Activated naive CD4-positive, alpha-beta T cell treated with anti-CD3 and anti-CD28 coated beads for 36 hours (primary cell): ENCODE measurements at regions not wholly inside any gene's neighbourhood (a gene's known extent, or its start where the extent isn't known, plus 50 kb on each side); places are given as distances from the start of the nearest gene placed in this dataset.
"Not testable (repeated sequence)": the region's sequence is repeated elsewhere in the genome, so short reads cannot be mapped to it uniquely, and the experiment has no call there.

Experiments
- CTCF ChIA-PET: fragments of 350-600 bp; sonication (Branson Sonifier 250); formaldehyde crosslinking; loops from one replicate; lab custom pipeline; 2021; ENCODE audit warnings: antibody characterized with exemption; lab: Charles Lee
- DNase-seq: peaks from one replicate; pipeline ENCODE4 v3.0.0-alpha.2; 2020
- H3K27ac Mint-ChIP-seq: one replicate; pipeline ENCODE4 v1.8.0; 2021; ENCODE audit warnings: mild to moderate bottlenecking, mixed read lengths
- H3K27me3 Mint-ChIP-seq: one replicate; pipeline ENCODE4 v1.8.0; 2021; ENCODE audit warnings: low read depth, mixed read lengths
- H3K36me3 Mint-ChIP-seq: one replicate; pipeline ENCODE4 v1.8.0; 2021; ENCODE audit warnings: low read depth, mixed read lengths
- H3K4me1 Mint-ChIP-seq: one replicate; pipeline ENCODE4 v1.8.0; 2021; ENCODE audit warnings: low read depth, mixed read lengths
- H3K4me3 Mint-ChIP-seq: one replicate; pipeline ENCODE4 v1.8.0; 2021; ENCODE audit warnings: mild to moderate bottlenecking, moderate library complexity, mixed read lengths
- H3K9me3 Mint-ChIP-seq: one replicate; pipeline ENCODE4 v1.8.0; 2021; ENCODE audit warnings: mixed read lengths
- intact Hi-C: fragments of 100-400 bp; cut with micrococcal nuclease; formaldehyde crosslinking; loops from one replicate; pipeline ENCODE4 v1.15.1; 2023

DNA sequence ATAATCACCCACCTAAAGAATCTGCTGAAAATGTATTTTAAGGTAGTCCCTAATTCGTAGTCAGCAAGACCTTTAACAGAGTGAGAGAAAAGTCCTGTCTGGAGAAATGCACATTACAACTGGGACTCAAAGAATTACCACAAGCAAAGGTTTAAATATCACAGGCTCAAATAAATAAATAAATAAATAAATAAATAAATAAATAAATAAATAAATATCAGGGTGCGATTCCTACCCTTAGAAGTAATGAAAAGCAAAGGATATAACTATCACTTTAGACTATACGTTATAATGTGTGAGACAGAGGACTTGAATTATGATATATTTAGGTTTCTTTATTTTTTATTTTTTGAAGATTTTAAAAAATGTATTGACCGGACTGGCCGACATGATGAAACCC is 522.5 kb upstream of the ATXN7L3B start:
- Mint-ChIP-seq H3K4me1 (no peaks in the 10 kb centered on the region), H3K36me3 (no peaks in the 10 kb centered on the region), H3K27ac (no peak overlapping the region), H3K27me3 (no peaks in the 10 kb centered on the region), H3K4me3 (no peak overlapping the region), H3K9me3 (no peaks in the 10 kb centered on the region)
- intact Hi-C loops: no loop called here
- CTCF ChIA-PET: no interaction called here
- no peak for DNase-seq

DNA sequence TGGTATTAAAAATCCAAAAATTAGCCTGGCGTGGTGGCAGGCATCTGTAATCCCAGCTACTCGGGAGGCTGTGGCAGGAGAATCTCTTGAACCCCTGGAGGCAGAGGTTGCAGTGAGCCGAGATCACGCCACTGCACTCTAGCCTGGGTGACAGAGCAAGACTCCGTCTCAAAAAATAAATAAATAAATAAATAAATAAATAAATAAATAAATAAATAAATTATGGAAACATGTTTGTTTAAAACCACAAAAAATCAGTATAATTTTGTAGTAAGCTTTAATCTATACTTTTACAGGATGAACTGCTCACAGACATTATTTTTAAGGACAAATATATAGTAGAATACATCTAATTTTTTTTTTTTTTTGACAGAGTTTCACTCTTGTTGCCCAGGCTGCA is 521.3 kb upstream of the ATXN7L3B start:
- H3K4me1 Mint-ChIP-seq, H3K9me3 Mint-ChIP-seq, intact Hi-C loops, H3K36me3 Mint-ChIP-seq, H3K27me3 Mint-ChIP-seq, H3K27ac Mint-ChIP-seq, H3K4me3 Mint-ChIP-seq, DNase-seq, CTCF ChIA-PET: not testable (repeated sequence)

DNA sequence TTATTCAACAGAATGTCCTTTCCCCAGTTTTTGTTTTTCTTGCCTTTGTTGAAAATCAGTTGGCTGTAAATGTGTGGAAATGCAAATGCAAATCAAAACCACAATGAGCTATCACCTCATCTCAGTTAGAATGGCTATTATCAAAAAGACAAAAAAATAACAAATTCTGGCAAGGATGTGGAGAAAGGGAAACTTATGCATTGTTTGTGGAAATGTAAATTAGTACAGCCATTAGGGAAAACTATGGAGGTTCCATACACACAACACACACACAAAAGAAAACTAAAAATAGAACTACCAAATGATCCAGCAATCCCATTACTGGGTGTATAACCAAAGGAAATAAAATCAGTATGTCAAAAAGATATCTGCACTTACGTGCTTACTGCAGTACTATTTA is 518.8 kb upstream of the ATXN7L3B start:
- CTCF ChIA-PET: no interaction called here
- Mint-ChIP-seq H3K4me1 (no peaks in the 10 kb centered on the region), H3K27me3 (no peaks in the 10 kb centered on the region), H3K27ac (no peak overlapping the region), H3K9me3 (no peaks in the 10 kb centered on the region), H3K36me3 (no peaks in the 10 kb centered on the region), H3K4me3 (no peak overlapping the region)
- intact Hi-C loops: no loop called here
- DNase-seq: no peak

DNA sequence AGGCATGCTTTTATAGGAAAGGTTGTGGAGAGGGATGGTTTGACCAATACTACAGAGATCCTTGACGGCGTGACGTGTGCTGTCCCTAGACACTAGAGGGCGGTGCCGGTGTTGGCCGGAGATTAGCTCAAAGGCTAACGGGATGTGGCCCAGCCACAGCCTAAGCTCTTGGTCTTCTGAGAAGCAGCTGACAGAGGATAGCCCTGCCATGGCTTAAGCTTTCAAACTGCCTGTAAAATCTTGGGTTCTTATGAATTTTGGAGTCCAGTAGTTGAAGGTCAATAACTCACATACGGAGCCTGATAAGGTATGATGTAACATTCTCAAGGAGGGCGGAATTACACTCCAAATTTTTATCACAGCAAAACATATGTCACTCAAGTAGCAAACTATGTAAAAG is 515.7 kb upstream of the ATXN7L3B start:
- DNase-seq: peak; percentile 51
- Mint-ChIP-seq H3K27me3 (no peaks in the 10 kb centered on the region), H3K4me3 (no peak overlapping the region), H3K9me3 (no peaks in the 10 kb centered on the region), H3K4me1 (no peaks in the 10 kb centered on the region), H3K36me3 (no peaks in the 10 kb centered on the region), H3K27ac (no peak overlapping the region)
- CTCF ChIA-PET: interaction anchor here (0.5 to 0.7 kb wide), 3 partner anchors 12 to 1652 kb away, joined by 3 to 4 read pairs (median 3); no protein-coding TSS in a partner anchor
- intact Hi-C loops: loop anchor here (1.0 kb wide), 3 partner anchors 390 to 515 kb away; partner anchors contain the start of gene ATXN7L3B

DNA sequence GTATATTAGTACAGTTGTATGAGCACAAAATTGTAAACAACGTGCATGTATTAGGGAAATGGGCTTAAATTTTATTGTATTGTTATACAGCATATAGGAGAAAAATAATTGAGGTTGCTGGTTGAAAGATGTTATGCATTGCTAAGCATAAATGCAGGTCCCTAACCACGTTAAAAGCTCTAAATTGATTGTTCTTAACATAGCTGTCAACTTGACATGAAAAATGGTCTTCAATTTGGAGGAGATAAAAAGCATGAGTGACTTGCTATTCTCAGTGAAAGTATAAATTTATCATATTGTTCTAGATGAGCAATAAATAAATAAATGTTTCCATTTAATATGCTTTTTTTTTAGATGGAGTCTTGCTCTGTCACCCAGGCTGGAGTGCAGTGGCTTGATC is 506.6 kb upstream of the ATXN7L3B start:
- CTCF ChIA-PET: no interaction called here

DNA sequence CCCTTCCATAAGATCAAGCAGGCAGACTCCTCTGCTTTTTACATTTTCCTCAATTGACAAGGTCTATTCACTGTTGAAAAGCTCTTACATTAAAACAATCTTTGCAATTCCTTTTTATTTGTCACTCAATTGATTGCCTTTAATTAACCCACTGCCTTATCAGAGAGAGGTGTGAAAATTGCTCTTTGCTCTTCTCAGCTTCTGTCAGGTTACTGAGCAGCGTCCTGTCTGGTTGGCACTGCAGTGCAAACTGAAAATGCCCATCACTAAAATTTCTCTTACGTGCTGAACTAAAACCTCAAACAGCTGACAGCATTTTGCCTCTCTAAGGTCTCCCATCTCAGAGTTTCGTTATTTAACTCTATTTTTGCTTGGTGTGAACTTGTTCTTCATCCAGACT is 504.1 kb upstream of the ATXN7L3B start:
- Mint-ChIP-seq H3K36me3 (no peaks in the 10 kb centered on the region), H3K4me3 (no peak overlapping the region), H3K9me3 (peaks cover 2% of the 10 kb centered on the region), H3K4me1 (no peaks in the 10 kb centered on the region), H3K27me3 (no peaks in the 10 kb centered on the region), H3K27ac (no peak overlapping the region)
- CTCF ChIA-PET: interaction anchor here (1.2 kb wide), 1 partner anchor 12 kb away, joined by 3 read pairs; no protein-coding TSS in a partner anchor
- intact Hi-C loops: no loop called here
- DNase-seq: no peak

More for the DNA sequence above, 506.6 kb upstream of the ATXN7L3B start:
- no peaks in the 10 kb centered on the region for H3K9me3 Mint-ChIP-seq
- intact Hi-C loops: no loop called here
- no peaks in the 10 kb centered on the region for H3K4me1 Mint-ChIP-seq
- H3K4me3 Mint-ChIP-seq: no peak overlapping the region
- H3K36me3 Mint-ChIP-seq: no peaks in the 10 kb centered on the region
- no peaks in the 10 kb centered on the region for H3K27me3 Mint-ChIP-seq
- no peak overlapping the region for H3K27ac Mint-ChIP-seq
- no peak for DNase-seq

DNA sequence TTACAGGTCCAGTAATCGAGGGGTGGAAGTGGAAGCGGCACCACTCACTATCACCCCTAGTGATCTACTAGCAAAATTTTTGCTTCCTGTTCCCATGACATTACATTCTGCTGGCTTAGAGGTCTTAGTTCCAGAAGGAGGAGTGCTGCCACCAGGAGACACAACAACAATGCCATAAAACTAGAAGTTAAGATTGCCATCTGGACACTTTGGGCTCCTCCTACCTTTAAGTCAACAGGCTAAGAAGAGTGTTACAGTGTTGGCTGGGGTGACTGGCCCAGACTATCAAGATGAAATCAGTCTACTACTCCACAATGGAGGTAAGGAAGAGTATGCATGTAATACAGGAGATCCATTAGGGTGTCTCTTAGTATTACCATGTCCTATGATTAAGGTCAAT is 498.5 kb upstream of the ATXN7L3B start:
- DNase-seq, intact Hi-C loops, H3K4me3 Mint-ChIP-seq, CTCF ChIA-PET, H3K9me3 Mint-ChIP-seq, H3K36me3 Mint-ChIP-seq, H3K4me1 Mint-ChIP-seq, H3K27ac Mint-ChIP-seq, H3K27me3 Mint-ChIP-seq: not testable (repeated sequence)

DNA sequence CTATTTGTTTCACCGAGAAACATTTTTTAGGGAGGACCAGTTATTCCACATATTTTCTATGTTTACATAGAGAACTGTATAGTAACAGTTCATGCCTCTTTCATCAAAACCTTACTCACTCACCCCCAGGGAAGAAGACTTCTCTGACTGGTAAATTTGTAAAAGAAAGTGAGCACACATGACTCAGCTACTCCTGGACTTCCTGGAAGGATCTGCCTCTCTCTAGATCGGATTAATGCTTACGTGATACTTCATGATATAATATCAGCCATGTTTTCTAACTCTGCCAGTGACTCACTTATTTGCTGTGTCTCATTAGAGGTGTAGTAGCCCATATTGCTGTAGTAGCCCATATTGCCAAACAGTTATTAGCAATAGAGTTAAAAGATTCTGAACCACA is 494.3 kb upstream of the ATXN7L3B start:
- H3K27ac Mint-ChIP-seq: no peak overlapping the region
- peaks cover 3% of the 10 kb centered on the region for H3K9me3 Mint-ChIP-seq
- DNase-seq: no peak
- H3K4me3 Mint-ChIP-seq: no peak overlapping the region
- CTCF ChIA-PET: no interaction called here
- H3K36me3 Mint-ChIP-seq: no peaks in the 10 kb centered on the region
- intact Hi-C loops: no loop called here
- H3K4me1 Mint-ChIP-seq: no peaks in the 10 kb centered on the region
- H3K27me3 Mint-ChIP-seq: no peaks in the 10 kb centered on the region

DNA sequence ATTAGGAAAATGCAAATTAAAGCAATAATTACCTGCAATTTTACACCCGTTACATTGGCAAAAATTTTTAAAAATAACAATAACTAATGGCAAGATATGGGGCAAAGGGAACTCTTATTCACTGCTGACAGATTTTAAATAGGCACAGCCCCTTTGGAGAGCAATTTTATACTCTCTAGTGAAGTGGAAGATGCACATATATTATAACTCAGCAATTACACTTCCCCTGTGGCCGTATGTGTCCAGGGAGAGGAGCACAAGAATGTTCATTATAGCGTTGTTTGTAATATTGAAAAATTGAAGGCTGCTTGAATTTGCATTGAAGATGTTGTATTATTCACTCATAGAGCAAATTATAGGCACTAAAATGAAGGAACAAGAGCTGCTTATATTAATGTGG is 488.3 kb upstream of the ATXN7L3B start:
- no peaks in the 10 kb centered on the region for H3K36me3 Mint-ChIP-seq
- no peaks in the 10 kb centered on the region for H3K27me3 Mint-ChIP-seq
- intact Hi-C loops: no loop called here
- DNase-seq: no peak
- no peak overlapping the region for H3K4me3 Mint-ChIP-seq
- no peak overlapping the region for H3K27ac Mint-ChIP-seq
- no peaks in the 10 kb centered on the region for H3K4me1 Mint-ChIP-seq
- CTCF ChIA-PET: no interaction called here
- no peaks in the 10 kb centered on the region for H3K9me3 Mint-ChIP-seq

DNA sequence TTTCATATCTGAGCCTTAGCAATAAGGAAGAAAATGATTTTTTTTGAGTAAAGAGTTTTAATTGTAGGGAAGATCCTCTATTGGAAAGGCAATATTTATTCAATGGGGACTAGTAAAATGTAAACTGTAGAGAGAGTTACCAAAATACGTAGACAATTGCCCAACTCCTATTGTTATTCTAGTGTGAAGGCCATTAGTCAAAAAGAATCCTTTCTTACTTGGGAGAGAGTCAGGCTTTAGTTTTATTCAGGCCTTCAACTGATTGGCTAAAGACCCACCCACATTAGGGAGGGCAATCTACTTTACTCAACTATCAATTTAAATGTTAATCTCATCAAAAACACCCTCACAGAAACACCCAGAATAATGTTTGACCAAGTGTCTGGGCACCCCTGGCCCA is 485.8 kb upstream of the ATXN7L3B start:
- H3K36me3 Mint-ChIP-seq: no peaks in the 10 kb centered on the region
- no peaks in the 10 kb centered on the region for H3K4me1 Mint-ChIP-seq
- no peaks in the 10 kb centered on the region for H3K27me3 Mint-ChIP-seq

DNA sequence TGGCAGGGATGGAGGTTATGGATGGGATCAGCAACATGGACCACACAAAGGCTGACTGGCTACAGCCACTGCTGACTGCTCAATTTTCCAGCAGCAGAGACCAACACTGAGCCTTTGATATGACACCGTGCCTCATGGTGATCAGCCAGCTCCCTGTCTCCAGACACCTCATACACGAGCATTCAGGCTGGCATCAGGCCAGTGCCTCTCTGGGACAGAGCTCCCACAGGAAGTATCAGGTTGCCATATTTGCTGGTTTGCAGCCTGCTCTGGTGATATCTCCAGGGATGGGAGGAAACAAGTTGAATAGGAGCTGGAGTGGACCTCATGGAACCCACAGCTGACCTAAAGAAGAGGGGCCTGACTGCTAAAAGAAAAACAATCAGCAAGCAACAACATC is 471.2 kb upstream of the ATXN7L3B start:
- no peak for DNase-seq
- H3K27ac Mint-ChIP-seq: no peak overlapping the region
- H3K27me3 Mint-ChIP-seq: no peaks in the 10 kb centered on the region
- intact Hi-C loops: no loop called here
- CTCF ChIA-PET: no interaction called here
- H3K36me3 Mint-ChIP-seq: no peaks in the 10 kb centered on the region
- H3K4me1 Mint-ChIP-seq: no peaks in the 10 kb centered on the region
- peaks cover 34% of the 10 kb centered on the region for H3K9me3 Mint-ChIP-seq
- no peak overlapping the region for H3K4me3 Mint-ChIP-seq

More for the DNA sequence above, 485.8 kb upstream of the ATXN7L3B start:
- CTCF ChIA-PET: interaction anchor here (0.6 kb wide), 1 partner anchor 132 kb away, joined by 3 read pairs; no protein-coding TSS in a partner anchor
- no peaks in the 10 kb centered on the region for H3K9me3 Mint-ChIP-seq
- no peak for DNase-seq
- H3K27ac Mint-ChIP-seq: no peak overlapping the region
- intact Hi-C loops: no loop called here
- no peak overlapping the region for H3K4me3 Mint-ChIP-seq

DNA sequence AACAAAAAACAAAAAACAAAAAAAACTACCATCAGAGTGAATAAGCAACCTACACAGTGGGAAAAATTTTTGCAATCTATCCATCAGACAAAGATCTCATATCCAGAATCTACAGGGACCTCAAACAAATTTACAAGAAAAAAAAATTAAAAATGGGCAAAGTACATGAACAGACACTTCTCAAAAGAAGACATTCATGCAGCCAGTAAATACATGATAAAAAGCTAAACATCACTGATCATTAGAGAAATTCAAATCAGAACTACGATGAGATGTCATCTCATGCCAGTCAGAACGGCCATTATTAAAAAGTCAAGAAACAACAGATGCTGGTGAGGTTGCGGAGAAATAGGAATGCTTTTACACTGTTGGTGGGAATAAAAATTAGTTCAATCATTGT is 466.5 kb upstream of the ATXN7L3B start:
- H3K27ac Mint-ChIP-seq: no peak overlapping the region
- H3K36me3 Mint-ChIP-seq: no peaks in the 10 kb centered on the region
- no peaks in the 10 kb centered on the region for H3K4me1 Mint-ChIP-seq
- H3K27me3 Mint-ChIP-seq: no peaks in the 10 kb centered on the region
- intact Hi-C loops: no loop called here
- no peak overlapping the region for H3K4me3 Mint-ChIP-seq
- DNase-seq: no peak
- CTCF ChIA-PET: no interaction called here
- H3K9me3 Mint-ChIP-seq: peaks cover 30% of the 10 kb centered on the region

DNA sequence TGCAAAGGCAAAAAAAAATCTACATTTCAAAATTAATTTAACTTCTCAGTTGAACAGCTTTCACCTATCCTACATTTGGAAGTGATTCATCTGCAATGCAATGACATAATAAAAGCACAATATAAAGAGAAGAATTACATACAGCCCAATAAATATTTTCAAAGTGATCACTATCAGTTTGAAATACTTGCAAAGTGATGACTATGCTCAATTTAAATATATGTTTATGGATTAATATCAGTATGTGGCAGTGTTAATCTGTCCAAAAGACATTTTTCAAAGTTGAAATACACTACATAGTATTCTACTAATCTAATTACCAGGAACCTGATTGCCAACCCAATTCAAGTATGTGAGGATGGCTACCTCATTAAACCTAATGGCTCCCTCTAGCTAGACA is 460.7 kb upstream of the ATXN7L3B start:
- CTCF ChIA-PET: no interaction called here
- peaks cover 8% of the 10 kb centered on the region for H3K9me3 Mint-ChIP-seq
- intact Hi-C loops: no loop called here
- no peaks in the 10 kb centered on the region for H3K36me3 Mint-ChIP-seq
- no peak overlapping the region for H3K4me3 Mint-ChIP-seq
- H3K27ac Mint-ChIP-seq: no peak overlapping the region
- no peaks in the 10 kb centered on the region for H3K27me3 Mint-ChIP-seq
- no peak for DNase-seq
- H3K4me1 Mint-ChIP-seq: no peaks in the 10 kb centered on the region

DNA sequence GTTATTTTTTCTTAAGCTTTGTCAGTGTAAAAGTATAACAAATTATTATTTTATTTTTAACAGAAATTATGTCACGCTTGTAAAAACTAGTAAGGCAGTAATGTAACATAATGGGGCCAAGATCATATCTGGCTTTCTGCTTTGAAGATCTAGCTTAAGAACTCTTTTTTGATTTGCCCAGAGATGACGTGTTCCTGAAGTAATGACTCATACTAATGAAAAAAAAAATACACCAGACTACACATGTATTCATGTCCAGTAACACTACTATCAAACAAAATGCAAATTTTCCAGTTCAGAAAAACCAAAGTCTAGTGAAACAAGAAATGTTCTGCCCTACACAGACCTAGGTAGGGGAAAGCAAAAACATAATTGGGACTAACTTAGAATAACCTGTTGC is 432.2 kb upstream of the ATXN7L3B start:
- DNase-seq: no peak
- no peak overlapping the region for H3K27ac Mint-ChIP-seq
- H3K9me3 Mint-ChIP-seq: no peaks in the 10 kb centered on the region
- no peak overlapping the region for H3K4me3 Mint-ChIP-seq
- H3K4me1 Mint-ChIP-seq: no peaks in the 10 kb centered on the region
- CTCF ChIA-PET: no interaction called here
- no peaks in the 10 kb centered on the region for H3K27me3 Mint-ChIP-seq
- intact Hi-C loops: no loop called here
- H3K36me3 Mint-ChIP-seq: no peaks in the 10 kb centered on the region
